Natural killer cell (primary cell): ENCODE measurements at regions not wholly inside any gene's neighbourhood (a gene's known extent, or its start where the extent isn't known, plus 50 kb on each side); places are given as distances from the start of the nearest gene placed in this dataset.

Experiments used
- ATAC-seq, 3 donors: fragments of 150-1000 bp in 2 of 3; fragments of 200-7000 bp in 1 of 3; cut with Tn5 transposase; 1 replicate in 1 of 3; 2 replicates in 2 of 3; pipeline ENCODE4 v1.10.0; 2021; ENCODE audit warnings: mild to moderate bottlenecking in 2 of 3, moderate library complexity in 2 of 3
- DNase-seq, 2 donors: peaks; one replicate each; pipeline versions ENCODE4 v3.0.0 to v3.0.0-alpha.2; 2013 to 2021; ENCODE audit warnings: mixed read lengths in 1 of 2
- H3K27ac ChIP-seq: one replicate; pipeline ENCODE4 v1.5.1; 2013; ENCODE audit warnings: mild to moderate bottlenecking, low read length
- H3K27me3 ChIP-seq: one replicate; pipeline ENCODE4 v1.6.1; 2013; ENCODE audit warnings: low read length; ENCODE audit not compliant: control insufficient read depth, insufficient read depth
- H3K36me3 ChIP-seq: one replicate; pipeline ENCODE4 v1.6.1; 2013; ENCODE audit warnings: low read length; ENCODE audit not compliant: control insufficient read depth, insufficient read depth
- H3K4me1 ChIP-seq: one replicate; pipeline ENCODE4 v1.6.1; 2013; ENCODE audit warnings: low read length; ENCODE audit not compliant: control insufficient read depth, insufficient read depth
- H3K4me3 ChIP-seq: one replicate; pipeline ENCODE4 v1.5.1; 2013; ENCODE audit warnings: low read length
- H3K9me3 ChIP-seq: one replicate; pipeline ENCODE4 v1.6.1; 2013; ENCODE audit warnings: low read length; ENCODE audit not compliant: control insufficient read depth, insufficient read depth
- H3K27ac Mint-ChIP-seq, 2 donors: one replicate each; pipeline ENCODE4 v1.8.0; 2022; ENCODE audit warnings: mild to moderate bottlenecking in 2 of 2, mixed read lengths in 2 of 2, moderate library complexity in 1 of 2
- H3K27me3 Mint-ChIP-seq, 2 donors: one replicate each; pipeline ENCODE4 v1.8.0; 2022; ENCODE audit warnings: low read depth in 2 of 2, mixed read lengths in 2 of 2
- H3K36me3 Mint-ChIP-seq: one replicate; pipeline ENCODE4 v1.8.0; 2022; ENCODE audit warnings: mixed read lengths
- H3K4me1 Mint-ChIP-seq, 2 donors: one replicate each; pipeline ENCODE4 v1.8.0; 2022; ENCODE audit warnings: mixed read lengths in 2 of 2
- H3K4me3 Mint-ChIP-seq: one replicate; pipeline ENCODE4 v1.8.0; 2022; ENCODE audit warnings: mild to moderate bottlenecking, moderate library complexity, mixed read lengths
- H3K9me3 Mint-ChIP-seq, 2 donors: one replicate each; pipeline ENCODE4 v1.8.0; 2022; ENCODE audit warnings: mixed read lengths in 2 of 2
- WGBS: methylation state at CpG from one replicate; pipeline ENCODE4 v1.1.7; 2013; ENCODE audit warnings: missing lambda C conversion rate; ENCODE audit not compliant: insufficient coverage; 5-methylcytosine and 5-hydroxymethylcytosine counted together
- intact Hi-C: fragments of 100-400 bp; cut with micrococcal nuclease; formaldehyde crosslinking; loops from one replicate; pipeline ENCODE4 v1.14.2; 2022
- TF ChIP-seq, protein P1 (sequence below): fragments of 200-600 bp; IDR thresholded peaks from one replicate; pipeline ENCODE4 v1.8.0; 2022; ENCODE audit warnings: antibody characterized with exemption

- H3K9me3 ChIP-seq: no peaks in the 10 kb centered on the region
- intact Hi-C loops: no loop called here
- no peak for ATAC-seq
- Mint-ChIP-seq H3K9me3 (no peaks in the 10 kb centered on the region), H3K36me3 (no peaks in the 10 kb centered on the region), H3K4me1 (no peaks in the 10 kb centered on the region), H3K27me3 (peaks cover 16 to 29% of the 10 kb centered on the region in 2 donors), H3K27ac (no peak overlapping the region), H3K4me3 (no peak overlapping the region)
- no peaks in the 10 kb centered on the region for H3K36me3 ChIP-seq
- no peaks in the 10 kb centered on the region for H3K4me1 ChIP-seq
- no peak for DNase-seq
- no peak overlapping the region for H3K27ac ChIP-seq
- no peak overlapping the region for H3K4me3 ChIP-seq
- no peaks in the 10 kb centered on the region for H3K27me3 ChIP-seq
- 90% methylated on average over 4 of the region's 4 CpGs for WGBS
- TF ChIP-seq, protein P1, sequence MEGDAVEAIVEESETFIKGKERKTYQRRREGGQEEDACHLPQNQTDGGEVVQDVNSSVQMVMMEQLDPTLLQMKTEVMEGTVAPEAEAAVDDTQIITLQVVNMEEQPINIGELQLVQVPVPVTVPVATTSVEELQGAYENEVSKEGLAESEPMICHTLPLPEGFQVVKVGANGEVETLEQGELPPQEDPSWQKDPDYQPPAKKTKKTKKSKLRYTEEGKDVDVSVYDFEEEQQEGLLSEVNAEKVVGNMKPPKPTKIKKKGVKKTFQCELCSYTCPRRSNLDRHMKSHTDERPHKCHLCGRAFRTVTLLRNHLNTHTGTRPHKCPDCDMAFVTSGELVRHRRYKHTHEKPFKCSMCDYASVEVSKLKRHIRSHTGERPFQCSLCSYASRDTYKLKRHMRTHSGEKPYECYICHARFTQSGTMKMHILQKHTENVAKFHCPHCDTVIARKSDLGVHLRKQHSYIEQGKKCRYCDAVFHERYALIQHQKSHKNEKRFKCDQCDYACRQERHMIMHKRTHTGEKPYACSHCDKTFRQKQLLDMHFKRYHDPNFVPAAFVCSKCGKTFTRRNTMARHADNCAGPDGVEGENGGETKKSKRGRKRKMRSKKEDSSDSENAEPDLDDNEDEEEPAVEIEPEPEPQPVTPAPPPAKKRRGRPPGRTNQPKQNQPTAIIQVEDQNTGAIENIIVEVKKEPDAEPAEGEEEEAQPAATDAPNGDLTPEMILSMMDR: no peak
These were observed 159.8 kb upstream of the TSHZ2 start for GRCh38 chr20:52812231-52812847.

GRCh38 chr20:52809003-52809402 is 163.2 kb upstream of the TSHZ2 start:
- no peak for ATAC-seq
- H3K27ac ChIP-seq: no peak overlapping the region
- Mint-ChIP-seq H3K9me3 (no peaks in the 10 kb centered on the region), H3K36me3 (no peaks in the 10 kb centered on the region), H3K4me1 (no peaks in the 10 kb centered on the region), H3K4me3 (no peak overlapping the region), H3K27ac (no peak overlapping the region), H3K27me3 (peaks cover 15 to 32% of the 10 kb centered on the region in 2 donors)
- H3K4me3 ChIP-seq: no peak overlapping the region
- TF ChIP-seq, protein P1: no peak
- H3K27me3 ChIP-seq: no peaks in the 10 kb centered on the region
- no peaks in the 10 kb centered on the region for H3K4me1 ChIP-seq
- WGBS: 65% methylated on average over 5 of the region's 5 CpGs
- H3K9me3 ChIP-seq: no peaks in the 10 kb centered on the region
- no peaks in the 10 kb centered on the region for H3K36me3 ChIP-seq
- intact Hi-C loops: no loop called here
- DNase-seq: no peak

DNA sequence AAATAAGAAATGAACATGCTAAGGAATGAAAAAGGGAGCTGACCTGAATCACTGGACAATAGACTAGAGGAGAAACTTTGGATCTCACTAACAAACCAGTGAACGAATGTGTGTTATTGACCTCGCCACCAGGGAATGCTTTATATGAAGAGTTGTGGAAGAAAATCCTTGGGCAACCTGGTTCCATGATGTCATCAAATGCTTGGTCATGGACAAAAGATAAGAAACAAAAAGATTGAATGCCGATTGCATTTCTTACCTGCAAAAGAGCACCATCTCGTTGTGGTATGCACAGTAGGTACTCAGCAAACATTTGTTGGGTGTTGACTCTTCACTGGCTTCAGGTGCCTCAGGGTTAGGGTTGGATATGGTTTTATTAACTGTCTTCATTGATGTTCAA is 165.2 kb upstream of the TSHZ2 start:
- DNase-seq (no peak), ATAC-seq (no peak)
- Histone ChIP-seq H3K9me3 (no peaks in the 10 kb centered on the region), H3K4me3 (no peak overlapping the region), H3K36me3 (no peaks in the 10 kb centered on the region), H3K4me1 (no peaks in the 10 kb centered on the region), H3K27ac (no peak overlapping the region), H3K27me3 (no peaks in the 10 kb centered on the region)
- H3K27me3 Mint-ChIP-seq: peaks cover 10 to 21% of the 10 kb centered on the region in 2 donors
- no peak overlapping the region for H3K4me3 Mint-ChIP-seq
- WGBS: 89% methylated on average over 4 of the region's 4 CpGs
- no peaks in the 10 kb centered on the region for H3K36me3 Mint-ChIP-seq
- no peaks in the 10 kb centered on the region for H3K4me1 Mint-ChIP-seq
- intact Hi-C loops: no loop called here
- no peak overlapping the region for H3K27ac Mint-ChIP-seq
- TF ChIP-seq, protein P1: no peak
- no peaks in the 10 kb centered on the region for H3K9me3 Mint-ChIP-seq

DNA sequence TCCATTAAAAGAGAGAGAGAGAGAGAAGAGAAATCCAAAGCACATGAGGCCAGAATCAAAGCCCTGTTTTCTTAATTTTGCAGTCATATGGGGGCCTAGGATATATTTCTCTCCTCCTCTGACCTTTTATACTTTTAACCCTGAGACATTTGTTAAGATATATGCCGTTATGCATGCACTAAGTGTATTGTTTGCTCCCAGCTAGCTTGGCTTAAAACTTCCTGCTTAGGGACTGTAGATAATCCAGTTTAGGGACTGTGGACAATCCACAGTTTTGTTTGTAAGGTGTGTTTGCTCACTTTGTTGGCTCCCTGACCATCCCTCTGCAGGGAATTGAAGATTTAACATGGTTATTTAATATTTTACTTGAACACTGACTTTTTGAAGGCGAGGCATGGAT is 166.3 kb upstream of the TSHZ2 start:
- no peak overlapping the region for H3K4me3 ChIP-seq
- WGBS: 43% methylated on average over 2 of the region's 2 CpGs

More for the DNA sequence above, 166.3 kb upstream of the TSHZ2 start:
- DNase-seq (no peak), ATAC-seq (no peak)
- H3K9me3 ChIP-seq: no peaks in the 10 kb centered on the region
- H3K4me3 Mint-ChIP-seq: no peak overlapping the region
- no peaks in the 10 kb centered on the region for H3K36me3 ChIP-seq
- TF ChIP-seq, protein P1: no peak
- H3K27me3 Mint-ChIP-seq: peaks cover 6 to 19% of the 10 kb centered on the region in 2 donors
- no peaks in the 10 kb centered on the region for H3K4me1 ChIP-seq
- intact Hi-C loops: no loop called here
- no peaks in the 10 kb centered on the region for H3K4me1 Mint-ChIP-seq
- no peaks in the 10 kb centered on the region for H3K36me3 Mint-ChIP-seq
- no peaks in the 10 kb centered on the region for H3K27me3 ChIP-seq
- H3K27ac Mint-ChIP-seq: no peak overlapping the region
- no peak overlapping the region for H3K27ac ChIP-seq
- no peaks in the 10 kb centered on the region for H3K9me3 Mint-ChIP-seq
